ENCODE measurements at regions not wholly inside any gene's neighbourhood (a gene's known extent, or its start where the extent isn't known, plus 50 kb on each side); places are given as distances from the start of the nearest gene placed in this dataset.

DNA sequence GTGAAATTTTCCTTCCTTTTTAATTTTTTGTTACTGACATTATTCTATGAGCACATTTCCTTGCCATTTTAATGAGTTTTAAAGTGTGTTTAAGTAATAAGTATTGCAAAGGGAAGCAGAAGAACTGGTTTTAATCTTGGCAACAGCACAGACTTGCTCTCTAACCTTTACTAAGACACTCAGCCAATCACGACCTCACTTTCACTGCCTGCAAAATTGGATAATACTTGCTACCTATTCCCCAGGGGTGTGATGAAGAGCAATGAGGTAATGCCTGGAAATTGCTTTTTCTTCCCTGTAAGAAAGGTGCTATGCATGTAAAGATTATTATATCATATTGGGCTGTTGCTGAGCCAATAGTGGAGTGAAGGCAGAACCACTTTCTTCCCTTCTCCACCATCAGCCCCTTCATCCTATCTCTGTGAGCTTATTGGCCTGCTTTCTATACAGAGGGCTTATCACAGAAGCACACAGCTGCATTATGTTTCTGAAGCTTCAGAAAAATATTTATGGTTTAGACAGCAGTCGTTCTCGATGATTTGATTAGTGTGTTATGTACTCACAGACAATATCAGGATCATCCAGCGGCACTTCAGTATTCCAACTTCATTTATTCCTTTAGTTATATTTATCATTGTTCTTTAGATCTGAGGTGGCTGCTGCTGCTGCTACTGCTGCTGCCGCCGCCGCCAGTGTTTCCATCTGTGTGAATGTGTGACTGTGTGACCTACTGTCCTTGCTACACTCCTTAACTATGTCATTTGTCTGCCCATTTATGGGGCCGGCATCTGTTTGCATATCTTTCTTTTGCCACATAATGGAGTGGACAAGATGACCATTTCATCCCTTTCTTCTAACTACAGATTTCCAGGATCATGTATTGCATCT, 255.1 kb downstream of the C4orf33 start:
- no peak for DNase-seq

DNA sequence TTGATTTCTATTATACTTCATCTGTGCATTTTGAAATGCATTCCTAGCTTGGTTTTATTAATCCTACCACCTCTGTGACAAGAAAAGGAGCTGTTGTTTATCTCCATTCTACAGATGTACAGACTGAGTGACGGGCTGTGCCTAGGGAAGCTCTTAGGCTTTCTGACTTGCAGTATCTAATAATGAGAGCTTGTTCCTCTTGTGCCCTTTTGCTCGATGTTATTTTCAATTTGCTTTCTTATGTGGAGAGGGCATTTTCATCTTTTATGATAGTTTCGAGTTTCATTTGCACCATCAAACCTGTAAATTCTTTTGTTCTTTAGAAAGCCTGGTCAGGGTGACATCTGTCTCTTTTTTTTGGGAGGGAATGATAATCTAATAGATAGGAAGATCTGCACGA, 256.5 kb downstream of the C4orf33 start:
- DNase-seq: no peak

DNA sequence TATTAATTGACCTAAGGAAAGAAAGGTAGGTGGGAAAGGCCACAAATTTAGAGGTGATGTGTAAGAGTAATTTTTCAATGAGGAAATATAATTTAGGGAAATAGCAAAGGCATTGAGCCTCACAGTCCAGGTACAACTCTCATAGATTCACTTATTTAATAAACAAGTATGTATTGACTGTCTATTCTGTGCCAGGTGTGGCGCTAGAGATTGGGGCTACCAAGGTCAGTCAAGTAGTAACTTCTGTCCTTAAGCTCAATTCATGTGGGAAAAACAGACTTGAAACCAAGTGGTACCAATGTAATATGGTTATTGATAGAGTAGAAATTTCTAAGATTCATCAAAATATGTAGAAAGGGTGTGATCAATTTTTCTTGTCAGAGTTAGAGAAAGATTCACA, 257.5 kb downstream of the C4orf33 start:
- no peak for DNase-seq

DNA sequence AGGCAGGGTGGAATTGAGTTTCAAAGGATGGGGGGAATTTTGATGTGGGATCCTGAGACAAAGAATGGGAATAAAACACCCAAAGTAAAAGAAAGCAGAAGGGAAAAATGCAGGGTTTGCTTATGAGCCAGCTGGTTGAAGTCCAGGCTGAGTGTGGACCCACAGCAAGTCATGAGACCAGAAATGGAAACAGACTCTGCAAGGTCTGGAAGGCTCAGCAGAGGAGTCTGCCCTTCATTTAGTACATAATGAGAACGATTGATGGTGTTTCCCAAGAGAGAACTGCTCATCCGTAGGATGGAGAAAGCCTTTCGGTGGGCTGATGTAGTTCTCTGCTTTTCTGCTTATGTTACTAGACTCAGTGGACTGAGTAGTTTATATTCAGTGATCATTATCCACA, 259.1 kb downstream of the C4orf33 start:
- no peak for DNase-seq

DNA sequence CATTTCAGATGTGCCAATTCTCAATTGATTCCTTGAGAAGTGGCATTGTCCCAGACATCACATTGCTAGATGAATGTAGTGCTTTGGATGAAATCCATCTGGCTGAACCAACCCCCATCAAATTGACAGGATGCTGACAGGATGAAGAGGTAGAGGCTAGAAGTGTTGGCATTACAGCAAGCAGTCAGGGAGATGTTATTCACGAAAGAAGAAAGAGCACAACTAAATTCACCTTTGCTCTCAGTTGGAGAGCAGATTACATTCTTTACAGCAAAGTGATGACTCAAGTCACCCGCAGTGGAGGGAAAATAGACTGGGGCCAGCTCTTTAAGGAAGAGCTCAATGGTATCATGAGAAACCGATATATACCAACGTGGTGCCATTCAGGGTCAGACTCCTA, 259.6 kb downstream of the C4orf33 start:
- DNase-seq: no peak

DNA sequence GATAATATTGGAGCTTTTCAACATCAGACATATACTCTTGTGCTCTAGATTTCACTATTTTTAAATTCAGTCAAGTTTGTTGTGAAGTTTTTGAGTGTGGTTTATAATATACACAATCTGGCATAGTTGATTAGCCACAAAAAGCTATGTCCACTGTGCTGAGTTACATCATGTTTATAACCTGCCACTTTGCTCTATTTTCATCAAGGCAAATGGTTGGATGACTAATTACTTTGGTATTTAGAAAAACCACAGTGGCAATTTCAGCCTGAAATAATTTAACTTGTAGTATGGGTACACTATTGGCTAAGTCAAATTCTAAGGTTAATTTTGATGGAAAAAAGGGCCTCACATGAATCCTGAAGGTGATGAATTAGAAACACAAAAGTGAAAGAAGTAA, 262.6 kb downstream of the C4orf33 start:
- no peak for DNase-seq

DNA sequence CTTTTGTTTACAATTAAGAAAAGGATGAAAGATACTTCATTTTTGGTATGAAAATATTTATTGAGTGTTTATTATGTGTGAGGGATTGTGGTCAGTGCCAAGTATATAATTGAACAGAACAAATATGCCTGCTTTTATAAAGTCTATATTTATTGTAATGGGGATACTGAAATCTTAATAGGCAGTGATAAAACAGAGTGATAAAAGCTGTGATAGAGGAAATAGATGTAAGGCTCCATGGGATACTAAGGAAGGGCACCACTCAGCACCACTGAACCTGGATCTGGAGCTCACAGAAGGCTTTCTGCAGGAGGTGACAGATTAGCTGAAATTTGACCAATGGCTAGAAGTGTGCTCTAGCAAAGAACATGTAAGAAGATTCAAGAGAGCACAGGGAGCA, 263.5 kb downstream of the C4orf33 start:
- DNase-seq: no peak

DNA sequence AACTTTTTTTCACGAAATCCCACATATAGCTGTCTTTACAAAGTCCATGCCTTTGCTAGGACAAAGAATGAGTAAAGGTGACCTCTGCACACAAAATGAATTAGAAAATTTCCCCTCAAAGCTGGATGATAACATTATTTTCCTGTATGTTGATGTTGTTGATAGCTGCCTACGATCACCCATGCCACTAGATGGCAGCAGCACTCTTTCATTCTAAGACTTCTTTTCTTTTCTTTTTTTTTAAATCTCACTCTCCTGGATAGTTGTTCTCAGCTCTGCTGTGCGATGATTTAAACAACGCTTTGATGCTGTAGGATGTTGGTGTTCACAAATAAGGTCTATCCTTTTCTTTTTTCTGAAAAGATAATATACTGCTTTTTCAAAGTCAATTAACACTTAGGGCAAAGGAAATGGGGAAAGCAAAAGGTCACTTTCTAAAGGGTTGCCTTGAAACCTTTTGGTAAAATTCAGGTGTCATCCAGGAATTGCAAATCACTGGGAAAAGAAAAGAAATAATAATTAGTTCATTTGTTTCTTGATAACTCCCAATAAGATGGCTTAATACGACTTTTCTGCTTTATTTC, 266.8 kb downstream of the C4orf33 start:
- DNase-seq: peak; percentile 52 to 68

DNA sequence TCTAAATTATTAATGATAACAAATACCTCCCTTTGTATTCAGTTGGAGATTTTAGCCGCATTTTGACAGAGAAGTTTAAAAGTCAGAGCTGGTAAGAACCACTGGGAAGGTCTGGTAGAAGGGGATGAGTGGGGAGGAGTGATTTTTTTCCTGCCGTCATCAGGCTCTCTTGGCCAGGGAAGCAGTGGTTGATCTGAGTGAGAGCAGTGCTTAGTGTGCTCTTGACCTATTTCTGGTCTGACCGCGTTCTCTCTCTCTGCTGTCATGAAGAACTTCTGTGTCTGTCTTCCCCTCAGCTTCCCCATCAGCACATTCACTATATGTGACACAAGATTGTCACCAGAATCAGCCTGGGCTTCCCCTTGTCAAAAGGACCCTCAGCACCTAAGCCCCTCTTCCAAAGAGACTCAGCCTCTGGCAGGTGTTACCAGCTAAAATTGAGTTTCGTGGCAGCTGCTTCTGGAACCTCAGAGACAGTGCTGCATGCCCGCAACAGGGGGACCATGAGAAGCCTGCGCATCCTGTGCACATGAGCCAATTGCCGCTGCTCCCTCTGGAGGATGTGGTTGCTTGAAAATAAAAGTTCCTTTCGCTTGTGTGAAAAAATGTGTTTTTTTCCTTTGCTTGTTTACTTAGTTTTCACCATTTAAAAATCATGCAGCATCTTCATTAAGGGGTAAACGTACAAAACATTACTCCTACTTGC, 268.9 kb downstream of the C4orf33 start:
- DNase-seq: no peak

DNA sequence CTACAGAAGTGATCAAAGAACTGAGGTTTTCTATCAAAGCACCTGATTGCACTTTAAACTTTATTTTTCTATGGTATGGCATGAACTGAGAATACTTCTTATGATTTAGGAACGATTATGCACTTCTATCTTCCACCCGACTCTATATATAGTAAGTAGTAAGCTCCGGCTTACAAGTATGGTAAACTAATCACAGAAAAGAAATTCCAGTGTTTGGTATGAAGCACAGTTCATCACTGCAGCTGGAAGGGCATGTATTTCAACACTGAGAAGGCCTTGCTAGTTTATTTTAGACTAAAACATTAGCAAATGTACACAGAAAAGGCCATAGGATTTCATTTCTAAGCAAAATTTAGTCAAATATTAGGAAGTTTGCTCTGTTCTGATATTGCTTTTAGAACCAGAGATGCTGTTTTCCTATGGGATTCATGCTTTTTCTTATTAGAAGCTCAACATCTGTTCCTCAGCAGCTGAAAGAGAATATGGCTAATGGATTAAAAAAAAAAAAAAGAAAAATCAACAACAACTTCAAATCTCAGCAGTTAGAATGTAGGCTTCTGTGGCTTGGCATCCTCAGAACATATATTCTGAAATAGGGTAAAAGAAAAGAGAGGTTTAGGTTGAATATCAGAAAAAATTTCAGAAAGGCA, 273.5 kb downstream of the C4orf33 start:
- no peak for DNase-seq

DNA sequence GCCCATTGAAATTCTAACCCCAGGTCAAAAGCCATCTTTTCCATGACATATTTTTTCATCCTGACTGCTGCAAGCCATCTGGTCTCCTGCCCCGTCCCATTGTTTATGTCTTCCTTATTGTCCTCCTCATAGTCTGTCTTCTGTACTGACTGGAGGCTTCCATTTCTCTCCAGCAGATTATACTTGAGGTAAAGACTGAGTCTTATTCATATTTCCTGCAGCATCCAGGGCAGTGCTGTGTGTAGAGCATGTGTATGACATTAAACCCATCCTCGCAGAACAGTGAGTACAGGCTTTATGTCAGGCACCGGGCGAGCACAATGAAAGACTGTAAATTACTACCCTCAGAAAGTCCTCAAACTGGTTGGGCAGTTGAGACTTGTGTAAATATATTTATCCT, 275.1 kb downstream of the C4orf33 start:
- no peak for DNase-seq

DNA sequence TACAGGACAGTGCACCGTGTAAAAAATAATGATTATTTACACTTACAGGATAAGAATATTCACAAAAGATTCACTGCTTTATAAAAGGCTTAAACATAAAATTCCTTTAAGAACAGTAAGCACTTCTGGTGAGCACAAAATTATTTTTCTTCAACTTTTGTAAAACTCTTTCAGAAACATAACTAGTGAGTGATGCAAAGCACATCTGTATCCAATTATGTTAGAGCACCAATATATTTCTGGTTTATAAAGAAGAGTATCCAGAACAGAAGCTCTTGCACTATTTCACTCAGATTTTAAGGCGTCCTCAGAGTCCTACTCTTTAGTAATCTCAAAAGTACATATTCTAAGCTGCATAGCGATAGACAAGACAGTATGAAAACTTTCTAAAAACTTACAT, 276.0 kb downstream of the C4orf33 start:
- no peak for DNase-seq

DNA sequence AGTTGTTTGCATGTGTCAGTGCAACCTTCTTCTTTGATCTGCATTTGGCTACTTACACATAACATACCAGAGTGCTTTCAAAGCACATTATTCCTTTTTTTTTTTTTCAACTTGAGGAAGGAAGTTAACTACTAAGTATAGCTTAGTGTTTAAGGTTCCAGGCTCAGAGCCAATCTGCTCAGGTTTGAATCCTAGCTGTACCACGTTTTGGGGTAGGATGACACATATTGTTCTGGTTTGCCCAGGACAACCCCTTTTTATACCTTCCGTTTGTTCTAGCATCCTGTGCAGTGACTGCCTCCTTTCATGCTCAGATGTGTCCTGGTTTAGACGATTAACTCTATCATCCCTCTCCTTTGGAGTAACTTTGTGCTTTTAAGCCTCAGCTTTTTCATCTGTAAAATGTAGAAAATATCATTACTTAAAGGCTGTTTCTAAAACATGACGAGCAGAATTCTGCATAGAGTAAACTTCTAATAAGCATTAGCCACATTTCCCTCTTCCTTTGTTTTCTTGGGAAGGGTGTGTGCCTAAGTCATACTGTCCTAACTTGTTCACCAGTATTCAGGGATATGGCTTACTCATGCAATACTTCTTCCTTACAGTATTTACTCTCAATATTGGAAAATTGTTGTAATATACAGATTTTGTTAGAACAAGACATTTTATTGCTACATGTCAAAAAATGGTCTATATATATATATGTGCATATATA, 281.3 kb downstream of the C4orf33 start:
- DNase-seq: no peak

DNA sequence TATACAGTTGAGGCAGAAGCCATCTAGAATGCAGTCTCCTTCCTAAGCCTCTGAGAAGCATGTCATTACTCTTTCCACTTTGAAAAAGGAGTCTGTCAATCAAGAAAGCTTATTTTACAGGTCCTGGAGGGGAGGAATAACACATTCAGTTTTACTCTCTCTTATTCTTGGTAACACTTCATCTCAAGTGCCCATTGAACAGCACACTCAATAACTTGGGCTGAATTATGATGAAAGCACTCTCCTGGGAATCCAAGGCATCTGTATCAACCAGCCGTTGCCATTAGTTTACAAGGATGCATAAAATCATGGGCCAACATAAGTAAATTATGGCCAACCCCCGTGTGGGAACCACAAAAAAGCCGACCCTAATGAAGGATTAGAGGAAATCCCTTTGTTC, 282.4 kb downstream of the C4orf33 start:
- DNase-seq: no peak

DNA sequence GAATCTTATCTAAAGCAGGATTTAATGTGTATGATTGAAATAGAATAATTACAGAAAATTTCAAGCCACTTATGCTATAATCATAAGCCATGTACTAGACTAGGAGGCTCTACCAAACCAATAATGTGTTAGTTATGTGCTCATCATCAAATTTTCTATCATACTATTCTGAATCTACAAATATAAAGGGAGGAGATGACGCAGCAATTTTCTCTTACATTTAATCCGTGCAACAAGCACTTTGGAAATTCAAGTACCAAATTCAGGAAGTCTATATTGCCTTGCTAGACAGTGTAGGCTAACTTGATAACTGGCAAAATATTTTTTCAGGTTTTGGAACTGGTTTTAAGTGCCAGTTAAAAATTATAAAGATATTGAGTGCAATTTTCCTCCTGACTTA, 283.5 kb downstream of the C4orf33 start:
- DNase-seq: no peak

DNA sequence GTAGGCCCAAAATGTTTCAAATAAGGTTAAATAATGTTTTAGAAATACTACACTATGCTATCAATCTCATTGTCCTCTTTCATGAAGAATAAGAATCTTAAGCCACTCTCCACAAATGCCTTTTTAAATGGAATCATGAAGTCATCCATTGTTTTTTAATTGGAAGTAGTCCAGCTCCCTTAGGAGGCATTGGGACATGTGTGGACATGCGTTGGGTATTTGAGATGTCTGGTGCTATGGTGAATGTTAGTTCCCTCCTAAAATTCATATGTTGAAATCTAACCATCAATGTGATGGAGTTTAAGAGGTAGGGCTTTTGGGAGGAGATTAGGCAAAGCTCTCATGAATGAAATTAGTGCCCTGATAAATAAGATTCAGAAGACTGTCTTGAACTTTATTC, 289.0 kb downstream of the C4orf33 start:
- DNase-seq: no peak

DNA sequence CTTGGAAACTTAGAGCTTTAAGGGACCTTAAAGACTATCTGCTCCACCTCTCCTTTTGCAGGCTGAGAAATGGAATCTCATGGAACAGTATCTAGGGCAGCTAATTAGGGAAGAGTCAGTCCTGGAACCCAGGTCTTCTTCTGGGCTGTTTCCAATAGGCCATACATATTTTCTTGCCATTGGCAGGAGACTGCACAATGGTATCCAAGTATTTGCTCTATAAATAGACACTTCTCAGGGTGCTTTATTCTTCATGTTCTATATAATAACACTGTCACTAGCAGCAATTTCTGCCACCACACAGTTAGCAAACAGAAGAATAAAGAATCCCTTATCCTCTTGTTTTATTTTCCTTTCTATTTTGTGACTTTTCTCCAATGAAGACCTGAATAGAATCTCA, 291.7 kb downstream of the C4orf33 start:
- no peak for DNase-seq

DNA sequence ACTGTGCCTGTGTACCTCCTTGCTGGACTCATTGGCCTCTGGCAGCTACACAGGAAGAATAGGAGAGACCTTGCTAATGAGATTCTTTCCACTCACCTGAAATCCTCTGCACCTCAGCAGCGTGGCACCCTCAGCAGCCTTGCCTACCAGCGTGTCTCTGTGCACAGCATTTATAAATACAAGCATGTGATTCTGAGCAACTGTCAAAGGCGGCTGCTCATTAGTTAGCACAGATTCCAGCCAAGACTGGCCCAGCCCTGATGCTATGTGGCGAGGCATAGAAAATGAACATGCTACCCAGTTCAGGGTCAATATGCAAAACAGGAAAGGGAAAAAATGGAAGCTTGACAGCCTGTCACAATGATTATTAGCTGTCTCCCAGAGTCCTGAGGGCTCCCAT, 298.0 kb downstream of the C4orf33 start:
- DNase-seq: no peak

DNA sequence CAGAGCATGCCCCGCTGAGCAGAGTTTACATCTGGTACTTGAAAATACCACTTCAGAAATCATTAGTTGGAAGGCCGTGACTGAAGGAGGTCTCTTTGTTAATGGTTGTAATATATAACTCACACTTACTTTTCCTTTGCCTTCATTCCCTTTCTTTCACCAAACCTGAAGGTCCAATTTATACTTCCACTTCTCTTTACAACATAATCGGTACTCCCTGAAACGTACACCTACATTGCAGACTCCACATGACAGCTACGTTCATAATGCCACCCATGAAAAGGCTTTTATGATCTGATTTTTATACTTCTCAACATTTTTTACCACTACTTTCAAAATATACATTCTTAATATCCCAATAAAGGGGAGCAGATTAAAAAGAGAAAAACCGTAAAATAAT, 298.7 kb downstream of the C4orf33 start:
- DNase-seq: no peak

DNA sequence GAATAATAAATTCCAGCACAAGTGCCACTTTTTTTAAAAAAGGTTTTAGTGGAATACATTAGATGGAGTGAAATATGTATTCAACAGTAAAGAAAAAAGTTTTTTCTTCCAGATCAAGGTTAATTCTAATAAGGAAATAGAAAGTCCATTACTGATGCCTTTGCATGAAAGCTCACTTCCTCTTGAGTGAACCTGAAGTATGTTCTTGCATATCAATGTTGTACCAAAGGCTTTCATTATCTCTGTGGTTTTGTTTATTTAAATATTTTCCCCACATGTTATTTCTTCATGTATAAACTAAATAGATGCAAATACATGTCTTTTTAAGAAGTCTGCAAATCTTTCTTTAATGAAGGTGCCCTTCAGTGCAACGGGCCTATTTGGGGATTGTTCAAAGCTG, 307.9 kb downstream of the C4orf33 start:
- DNase-seq: no peak

DNA sequence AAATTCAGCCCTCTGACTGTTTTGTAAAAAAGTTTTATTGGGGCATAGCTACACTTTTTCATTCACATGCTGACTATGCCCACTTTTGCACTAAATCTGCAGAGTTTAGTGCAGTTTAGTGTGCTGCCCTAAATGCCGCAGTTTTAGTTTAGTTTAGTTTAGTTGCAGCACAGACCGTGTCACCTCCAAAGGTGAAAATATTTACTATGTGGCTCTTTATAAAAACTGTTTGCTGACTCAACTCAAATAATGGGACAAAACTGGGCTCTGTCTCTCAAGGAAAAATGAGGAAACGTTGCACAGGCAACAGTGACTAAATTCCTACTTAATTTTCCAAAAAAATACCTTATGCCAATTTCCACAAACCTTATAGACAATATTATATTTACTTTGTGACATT, 314.2 kb downstream of the C4orf33 start:
- no peak for DNase-seq

DNA sequence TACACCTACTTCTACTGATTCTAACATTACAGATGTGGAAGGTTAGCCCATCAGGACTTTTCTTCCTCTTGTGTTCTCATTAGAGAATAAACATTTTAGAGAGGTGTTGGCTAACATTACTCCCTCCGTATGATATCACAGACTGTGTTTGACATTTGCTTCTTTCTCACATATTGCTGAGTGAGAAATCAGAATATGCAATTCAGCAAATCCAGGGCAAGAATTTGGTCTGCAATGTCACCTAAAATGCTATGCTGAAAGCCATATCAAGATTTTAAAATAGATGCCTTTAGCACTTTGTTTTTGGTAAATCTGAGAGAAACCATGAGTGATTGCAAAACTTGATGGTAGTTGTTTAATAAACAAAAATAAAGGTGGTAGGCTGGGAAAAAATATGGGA, 319.1 kb downstream of the C4orf33 start:
- DNase-seq: no peak

DNA sequence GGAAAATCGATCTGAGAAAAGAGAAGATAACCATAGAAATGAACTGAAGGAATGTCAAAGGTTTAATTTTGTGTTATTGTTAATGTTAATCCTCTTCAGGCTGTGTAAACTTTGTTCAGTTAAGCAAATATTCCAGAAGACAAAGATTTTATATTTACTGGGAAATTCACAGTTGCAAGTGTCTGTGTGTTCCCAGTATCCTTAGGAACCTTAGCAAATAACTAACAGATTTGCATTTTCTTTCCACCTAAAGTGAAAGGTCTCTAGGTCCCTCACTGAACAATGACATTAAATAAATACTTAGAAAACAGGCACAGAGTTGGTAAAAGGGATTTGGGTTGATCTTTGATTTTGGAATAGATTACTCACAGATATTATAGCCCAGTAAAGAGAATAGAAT, 324.7 kb downstream of the C4orf33 start:
- no peak for DNase-seq
